ENCODE measurements at regions not wholly inside any gene's neighbourhood (a gene's known extent, or its start where the extent isn't known, plus 50 kb on each side); places are given as distances from the start of the nearest gene placed in this dataset.

DNA sequence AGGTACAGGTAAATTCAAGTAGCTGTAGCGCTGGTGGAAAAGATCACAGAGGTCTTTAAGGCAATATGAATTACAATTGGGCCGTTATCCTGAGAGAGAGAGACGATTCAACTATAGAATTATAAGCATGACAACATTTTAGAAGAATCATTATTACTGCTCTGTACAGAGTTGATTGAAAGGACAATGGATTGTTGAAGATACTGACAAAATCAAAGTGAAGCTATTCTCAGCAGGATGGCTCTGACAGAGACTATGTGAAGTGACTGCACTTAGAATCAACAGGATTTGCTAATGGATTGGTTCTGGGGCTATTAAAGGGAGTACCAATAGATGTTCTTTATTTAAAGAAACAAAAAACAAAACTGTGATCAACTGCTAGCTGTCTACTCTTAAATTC, 634.8 kb upstream of the GRM3 start:
- no peak for TF ChIP-seq POLR2A (IDR thresholded peaks at IDR 0.05)
- TF ChIP-seq, protein P1, sequence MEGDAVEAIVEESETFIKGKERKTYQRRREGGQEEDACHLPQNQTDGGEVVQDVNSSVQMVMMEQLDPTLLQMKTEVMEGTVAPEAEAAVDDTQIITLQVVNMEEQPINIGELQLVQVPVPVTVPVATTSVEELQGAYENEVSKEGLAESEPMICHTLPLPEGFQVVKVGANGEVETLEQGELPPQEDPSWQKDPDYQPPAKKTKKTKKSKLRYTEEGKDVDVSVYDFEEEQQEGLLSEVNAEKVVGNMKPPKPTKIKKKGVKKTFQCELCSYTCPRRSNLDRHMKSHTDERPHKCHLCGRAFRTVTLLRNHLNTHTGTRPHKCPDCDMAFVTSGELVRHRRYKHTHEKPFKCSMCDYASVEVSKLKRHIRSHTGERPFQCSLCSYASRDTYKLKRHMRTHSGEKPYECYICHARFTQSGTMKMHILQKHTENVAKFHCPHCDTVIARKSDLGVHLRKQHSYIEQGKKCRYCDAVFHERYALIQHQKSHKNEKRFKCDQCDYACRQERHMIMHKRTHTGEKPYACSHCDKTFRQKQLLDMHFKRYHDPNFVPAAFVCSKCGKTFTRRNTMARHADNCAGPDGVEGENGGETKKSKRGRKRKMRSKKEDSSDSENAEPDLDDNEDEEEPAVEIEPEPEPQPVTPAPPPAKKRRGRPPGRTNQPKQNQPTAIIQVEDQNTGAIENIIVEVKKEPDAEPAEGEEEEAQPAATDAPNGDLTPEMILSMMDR (IDR thresholded peaks at IDR 0.05) = no peak

All from esophagus squamous epithelium (tissue), 4 donors.